ENCODE measurements at regions not wholly inside any gene's neighbourhood (a gene's known extent, or its start where the extent isn't known, plus 50 kb on each side); places are given as distances from the start of the nearest gene placed in this dataset.

GRCh38 chrX:138018145-138018799 is 452.3 kb downstream of the ZIC3 start:
- Histone ChIP-seq H3K4me1 (no peaks in the 10 kb centered on the region), H3K4me3 (no peak overlapping the region), H3K27me3 (peaks cover 0 to 38% of the 10 kb centered on the region in 2 donors), H3K27ac (no peak overlapping the region), H3K9me3 (no peaks in the 10 kb centered on the region), H3K36me3 (no peaks in the 10 kb centered on the region)
- intact Hi-C loops (cut with DNase I; ENCODE audit: low total_unique reads) = no loop called here
- no peak for DNase-seq (ENCODE audit: low spot score in 2 of 2)
- TF ChIP-seq POLR2AphosphoS5 (IDR thresholded peaks at IDR 0.05) (peak in 1 of 3 donors; percentile 24), CTCF (IDR thresholded peaks at IDR 0.05) (no peak), POLR2A (IDR thresholded peaks at IDR 0.05) (no peak)

GRCh38 chrX:138020941-138021340 is 455.0 kb downstream of the ZIC3 start:
- Histone ChIP-seq H3K27ac (no peak overlapping the region), H3K36me3 (no peaks in the 10 kb centered on the region), H3K4me3 (no peak overlapping the region), H3K9me3 (no peaks in the 10 kb centered on the region), H3K27me3 (peaks cover 0 to 41% of the 10 kb centered on the region in 2 donors), H3K4me1 (no peaks in the 10 kb centered on the region)
- DNase-seq (ENCODE audit: low spot score in 2 of 2) = no peak
- TF ChIP-seq CTCF (IDR thresholded peaks at IDR 0.05) (no peak), POLR2AphosphoS5 (IDR thresholded peaks at IDR 0.05) (no peak), POLR2A (IDR thresholded peaks at IDR 0.05) (no peak)
- intact Hi-C loops (cut with DNase I; ENCODE audit: low total_unique reads) = no loop called here

- no peak for DNase-seq (ENCODE audit: low spot score in 2 of 2)
- H3K27me3 ChIP-seq = peaks cover 0 to 36% of the 10 kb centered on the region in 2 donors
- H3K9me3 ChIP-seq = no peaks in the 10 kb centered on the region
- H3K27ac ChIP-seq = no peak overlapping the region
- H3K36me3 ChIP-seq = no peaks in the 10 kb centered on the region
- no peaks in the 10 kb centered on the region for H3K4me1 ChIP-seq
- intact Hi-C loops (cut with DNase I; ENCODE audit: low total_unique reads) = no loop called here
- H3K4me3 ChIP-seq = no peak overlapping the region
- TF ChIP-seq POLR2AphosphoS5 (IDR thresholded peaks at IDR 0.05) = no peak
- no peak for TF ChIP-seq POLR2A (IDR thresholded peaks at IDR 0.05)
- no peak for TF ChIP-seq CTCF (IDR thresholded peaks at IDR 0.05)
Observed at GRCh38 chrX:138026211-138026610, 460.3 kb downstream of the ZIC3 start.

GRCh38 chrX:138031715-138032114 is 465.8 kb downstream of the ZIC3 start:
- TF ChIP-seq POLR2A (IDR thresholded peaks at IDR 0.05) (no peak), POLR2AphosphoS5 (IDR thresholded peaks at IDR 0.05) (no peak), CTCF (IDR thresholded peaks at IDR 0.05) (no peak)
- peaks cover 0 to 20% of the 10 kb centered on the region in 2 donors for H3K27me3 ChIP-seq
- no peaks in the 10 kb centered on the region for H3K4me1 ChIP-seq
- intact Hi-C loops (cut with DNase I; ENCODE audit: low total_unique reads) = no loop called here
- no peaks in the 10 kb centered on the region for H3K36me3 ChIP-seq
- H3K4me3 ChIP-seq = no peak overlapping the region
- H3K9me3 ChIP-seq = no peaks in the 10 kb centered on the region
- no peak overlapping the region for H3K27ac ChIP-seq
- DNase-seq (ENCODE audit: low spot score in 2 of 2) = no peak

- no peak for DNase-seq (ENCODE audit: low spot score in 2 of 2)
- H3K4me1 ChIP-seq = no peaks in the 10 kb centered on the region
- no peaks in the 10 kb centered on the region for H3K9me3 ChIP-seq
- TF ChIP-seq POLR2A (IDR thresholded peaks at IDR 0.05) (no peak), CTCF (IDR thresholded peaks at IDR 0.05) (no peak), POLR2AphosphoS5 (IDR thresholded peaks at IDR 0.05) (no peak)
- intact Hi-C loops (cut with DNase I; ENCODE audit: low total_unique reads) = no loop called here
- peaks cover 0 to 4% of the 10 kb centered on the region in 2 donors for H3K27me3 ChIP-seq
- H3K36me3 ChIP-seq = no peaks in the 10 kb centered on the region
- H3K4me3 ChIP-seq = no peak overlapping the region
- no peak overlapping the region for H3K27ac ChIP-seq
Observed at GRCh38 chrX:138034136-138034535, 468.2 kb downstream of the ZIC3 start.

All from breast epithelium (tissue), 4 donors.